ENCODE measurements at regions not wholly inside any gene's neighbourhood (a gene's known extent, or its start where the extent isn't known, plus 50 kb on each side); places are given as distances from the start of the nearest gene placed in this dataset.

- no peaks in the 10 kb centered on the region for H3K27me3 ChIP-seq (ENCODE audit: insufficient read depth, low read length)
- Mint-ChIP-seq H3K4me1 (peaks cover 14 to 24% of the 10 kb centered on the region in 2 experiments), H3K9me3 (no peaks in the 10 kb centered on the region; a peak in 1 of 5 replicates), H3K27ac (no peak overlapping the region), H3K4me3 (no peak overlapping the region), H3K27me3 (ENCODE audit: low read depth) (peaks cover 6% of the 10 kb centered on the region), H3K36me3 (ENCODE audit: insufficient read depth in 1 of 3, low read depth in 3 of 3) (no peaks in the 10 kb centered on the region)
- no peaks in the 10 kb centered on the region for H3K79me2 ChIP-seq (ENCODE audit: insufficient read depth, low read length)
- no CpG with 5 or more reads among the region's 15 CpGs for WGBS (ENCODE audit: extremely low coverage, insufficient read length, low lambda C conversion rate)
- H3K4me2 ChIP-seq (ENCODE audit: insufficient read depth, insufficient read length, low read length): no peak overlapping the region
- no peak overlapping the region for H3K18ac ChIP-seq (ENCODE audit: insufficient read length, low read depth, low read length)
- DNase-seq: no peak
- H3K56ac ChIP-seq (ENCODE audit: insufficient read length, low read depth, low read length): no peak overlapping the region
- no peak overlapping the region for H2BK15ac ChIP-seq (ENCODE audit: low read depth, low read length)
- H3T11ph ChIP-seq (ENCODE audit: low read length): no peak overlapping the region
- TF ChIP-seq, protein P1, sequence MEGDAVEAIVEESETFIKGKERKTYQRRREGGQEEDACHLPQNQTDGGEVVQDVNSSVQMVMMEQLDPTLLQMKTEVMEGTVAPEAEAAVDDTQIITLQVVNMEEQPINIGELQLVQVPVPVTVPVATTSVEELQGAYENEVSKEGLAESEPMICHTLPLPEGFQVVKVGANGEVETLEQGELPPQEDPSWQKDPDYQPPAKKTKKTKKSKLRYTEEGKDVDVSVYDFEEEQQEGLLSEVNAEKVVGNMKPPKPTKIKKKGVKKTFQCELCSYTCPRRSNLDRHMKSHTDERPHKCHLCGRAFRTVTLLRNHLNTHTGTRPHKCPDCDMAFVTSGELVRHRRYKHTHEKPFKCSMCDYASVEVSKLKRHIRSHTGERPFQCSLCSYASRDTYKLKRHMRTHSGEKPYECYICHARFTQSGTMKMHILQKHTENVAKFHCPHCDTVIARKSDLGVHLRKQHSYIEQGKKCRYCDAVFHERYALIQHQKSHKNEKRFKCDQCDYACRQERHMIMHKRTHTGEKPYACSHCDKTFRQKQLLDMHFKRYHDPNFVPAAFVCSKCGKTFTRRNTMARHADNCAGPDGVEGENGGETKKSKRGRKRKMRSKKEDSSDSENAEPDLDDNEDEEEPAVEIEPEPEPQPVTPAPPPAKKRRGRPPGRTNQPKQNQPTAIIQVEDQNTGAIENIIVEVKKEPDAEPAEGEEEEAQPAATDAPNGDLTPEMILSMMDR (conservative IDR thresholded peaks at IDR 0.05): no peak
- no peak overlapping the region for H2BK5ac ChIP-seq (ENCODE audit: insufficient read length, low read length)
- H4K91ac ChIP-seq (ENCODE audit: insufficient read length, low read depth, low read length): no peak overlapping the region
- no peaks in the 10 kb centered on the region for H3K9me3 ChIP-seq (ENCODE audit: control insufficient read depth, low read depth, low read length)
- H3K14ac ChIP-seq (ENCODE audit: insufficient read depth, low read length): no peak overlapping the region; the same call in 1 of the 2 replicates
- no peak overlapping the region for H2BK20ac ChIP-seq (ENCODE audit: low read depth, low read length, poor library complexity, severe bottlenecking)
- no peaks in the 10 kb centered on the region for H4K20me1 ChIP-seq (ENCODE audit: control insufficient read depth, insufficient read depth, insufficient read length)
- H3K27ac ChIP-seq (ENCODE audit: insufficient read length, low read depth, low read length): no peak overlapping the region
- H2AFZ ChIP-seq (ENCODE audit: low read length): no peak overlapping the region
- H3K79me1 ChIP-seq (ENCODE audit: insufficient read depth, low read depth, low read length, poor library complexity, severe bottlenecking): no peaks in the 10 kb centered on the region
- H4K8ac ChIP-seq (replicated peaks; ENCODE audit: insufficient read length, low read depth, low read length): no peak overlapping the region
- no peak overlapping the region for H3K4ac ChIP-seq (ENCODE audit: low read depth, low read length)
- H2BK120ac ChIP-seq (ENCODE audit: low read depth, low read length, poor library complexity, severe bottlenecking): no peak overlapping the region
- H3K4me1 ChIP-seq (ENCODE audit: insufficient read depth, low read length): no peaks in the 10 kb centered on the region
- H2AK5ac ChIP-seq (ENCODE audit: insufficient read length, low read length): no peak overlapping the region
- H2BK12ac ChIP-seq (ENCODE audit: insufficient read length, low read depth, low read length): no peak overlapping the region
- no peak overlapping the region for H3K9ac ChIP-seq (ENCODE audit: extremely low read depth, insufficient read length, low read length)
- no peak overlapping the region for H4K5ac ChIP-seq (ENCODE audit: insufficient read length, low read depth, low read length)
- H3K23me2 ChIP-seq (ENCODE audit: insufficient read length, low read depth, low read length, poor library complexity, severe bottlenecking): no peaks in the 10 kb centered on the region
- no peak overlapping the region for H3K23ac ChIP-seq (ENCODE audit: insufficient read length, low read depth, low read length)
These were observed 51.9 kb upstream of the ALX4 start for GRCh38 chr11:44361813-44362212.
